GM18867 (cell line): ENCODE measurements at regions not wholly inside any gene's neighbourhood (a gene's known extent, or its start where the extent isn't known, plus 50 kb on each side); places are given as distances from the start of the nearest gene placed in this dataset.
"Not testable (repeated sequence)": the region's sequence is repeated elsewhere in the genome, so short reads cannot be mapped to it uniquely, and the experiment has no call there.

Source experiments
- ATAC-seq: cut with Tn5 transposase; IDR thresholded peaks from one replicate; pipeline ENCODE4 v1.9.1; 2021; ENCODE audit warnings: mild to moderate bottlenecking, moderate library complexity; ENCODE audit not compliant: unreplicated experiment

DNA sequence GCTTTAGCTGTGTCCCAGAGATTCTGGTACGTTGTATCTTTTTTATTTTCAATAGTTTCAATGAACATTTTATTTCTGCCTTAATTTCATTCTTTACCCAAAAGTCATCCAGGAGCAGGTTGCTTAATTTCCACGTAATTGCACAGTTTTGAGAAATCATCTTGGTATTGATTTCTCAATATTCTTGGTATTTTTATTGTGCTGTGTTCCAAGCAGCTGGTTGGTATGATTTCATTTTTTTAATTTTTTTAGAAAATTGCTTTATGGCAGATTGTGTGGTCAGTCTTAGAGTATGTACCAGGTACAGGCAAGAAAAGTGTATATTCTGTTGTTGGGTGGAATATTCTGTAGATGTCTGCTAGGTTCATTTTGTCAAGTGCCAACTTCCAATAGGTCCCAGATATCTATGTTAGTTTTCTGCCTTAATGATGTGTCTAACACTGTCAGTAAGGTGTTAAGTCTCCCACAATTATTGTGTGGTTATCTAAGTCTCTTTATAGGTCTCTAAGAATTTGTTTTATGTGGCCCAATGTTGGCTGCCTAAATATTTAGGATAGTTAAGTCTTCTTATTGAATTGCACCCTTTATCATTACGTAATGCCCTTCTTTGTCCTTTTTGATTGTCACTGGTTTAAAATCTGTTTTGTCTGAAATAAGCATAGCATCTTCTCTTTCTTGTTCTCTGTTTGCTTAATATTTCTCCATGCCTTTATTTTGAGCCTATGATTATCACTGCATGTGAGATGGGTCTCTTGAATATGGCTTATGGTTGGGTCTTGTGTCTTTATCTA lies 366.9 kb upstream of the IRAK1BP1 start:
- ATAC-seq: no peak

DNA sequence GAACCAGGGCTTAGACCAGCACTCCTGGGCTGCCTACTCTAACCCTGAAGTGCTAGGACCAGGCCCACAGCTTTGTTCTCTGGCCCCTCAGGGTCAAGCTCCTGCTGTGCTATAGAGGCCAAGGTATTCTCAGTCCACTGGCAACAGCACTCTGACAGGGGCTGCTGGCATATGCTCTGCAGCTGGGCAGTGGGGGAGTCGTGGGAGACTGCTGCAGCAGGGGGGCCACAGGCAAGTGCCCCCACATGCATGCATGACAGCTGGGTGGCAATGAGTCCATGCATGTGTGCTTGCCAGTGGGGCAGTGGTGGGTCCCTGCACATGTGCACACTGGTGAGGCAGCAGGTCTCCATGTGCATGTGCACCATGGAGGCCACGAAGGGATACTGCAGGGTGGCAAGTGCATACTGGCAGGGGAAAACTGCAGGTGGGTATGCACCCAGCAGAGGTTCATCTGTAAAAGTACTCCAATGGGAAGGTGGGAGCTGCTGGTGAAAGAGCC lies 364.9 kb upstream of the IRAK1BP1 start:
- ATAC-seq: no peak

DNA sequence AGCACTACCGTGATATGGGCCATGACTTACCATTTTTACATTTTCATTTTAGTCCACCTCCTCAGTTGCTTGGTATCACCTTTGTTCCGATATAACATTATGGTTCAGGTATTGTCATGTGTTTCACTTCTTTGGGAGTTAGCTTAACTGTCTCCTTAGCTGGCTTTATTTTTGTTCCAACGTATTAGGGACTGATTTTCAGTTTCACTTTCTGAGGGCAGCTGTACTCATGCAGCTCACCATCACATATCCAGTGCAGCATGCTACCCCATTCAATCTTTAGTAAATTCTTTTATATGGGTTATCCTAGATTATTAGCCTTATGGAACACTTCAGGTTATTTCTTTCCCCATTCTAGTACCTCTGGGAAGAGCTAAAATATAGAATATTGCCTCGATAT lies 362.2 kb upstream of the IRAK1BP1 start:
- ATAC-seq: peak; percentile 84

DNA sequence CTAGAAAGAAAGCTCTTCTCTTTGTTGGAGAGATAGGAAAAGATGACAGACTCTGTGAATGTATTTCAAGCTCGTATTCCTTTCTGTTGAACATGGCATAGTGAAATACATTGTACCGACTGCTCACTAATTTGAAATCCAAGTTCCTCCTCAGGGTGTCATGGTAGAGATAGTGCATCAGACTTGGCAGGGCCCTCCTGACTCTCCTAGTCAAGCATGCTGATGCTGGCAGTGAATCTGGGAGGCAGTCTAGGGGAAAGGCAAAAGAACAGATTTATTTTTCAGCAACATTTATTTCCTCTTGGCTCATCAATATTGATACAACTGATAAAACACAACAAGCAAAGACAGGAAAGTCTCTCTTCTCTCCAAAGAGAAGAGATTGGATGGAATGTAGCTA lies 356.3 kb upstream of the IRAK1BP1 start:
- ATAC-seq: no peak

DNA sequence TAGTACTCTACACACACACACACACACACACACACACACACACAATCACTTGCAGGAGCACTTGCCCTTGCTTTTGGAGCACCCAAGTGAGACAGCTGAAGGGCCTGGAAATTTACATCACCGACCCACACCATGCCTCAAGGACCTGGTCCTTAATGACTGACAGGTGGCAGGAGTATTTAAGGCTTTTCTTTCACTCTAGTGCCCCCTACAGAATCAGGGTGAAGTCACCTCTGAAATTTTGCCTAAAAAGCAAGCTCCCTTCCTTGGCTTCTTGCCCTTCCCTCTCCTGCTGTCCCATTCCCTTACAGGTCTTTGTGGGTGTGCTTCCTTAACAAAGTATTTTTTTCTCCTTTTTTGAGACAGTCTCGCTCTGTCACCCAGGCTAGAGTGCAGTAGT lies 353.5 kb upstream of the IRAK1BP1 start:
- ATAC-seq: no peak

DNA sequence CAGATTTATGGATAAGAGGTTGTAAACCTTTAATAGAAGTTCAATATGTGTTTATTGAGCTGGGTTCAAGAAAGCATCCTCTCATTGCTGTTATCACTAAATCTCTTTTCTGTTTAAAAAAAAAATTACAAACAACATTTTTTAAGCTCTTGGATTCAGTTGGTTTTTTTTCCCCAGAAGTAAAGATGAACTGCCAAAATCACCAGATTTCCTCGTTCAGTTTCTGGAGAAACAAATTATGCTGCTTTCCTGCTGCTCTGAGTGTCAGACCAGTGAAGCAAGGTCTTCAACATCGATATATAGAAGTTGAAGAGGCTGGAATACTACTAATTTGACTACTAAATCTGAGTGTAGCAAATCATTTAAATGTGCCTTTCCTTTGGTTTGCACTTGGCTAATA lies 352.1 kb upstream of the IRAK1BP1 start:
- no peak for ATAC-seq

DNA sequence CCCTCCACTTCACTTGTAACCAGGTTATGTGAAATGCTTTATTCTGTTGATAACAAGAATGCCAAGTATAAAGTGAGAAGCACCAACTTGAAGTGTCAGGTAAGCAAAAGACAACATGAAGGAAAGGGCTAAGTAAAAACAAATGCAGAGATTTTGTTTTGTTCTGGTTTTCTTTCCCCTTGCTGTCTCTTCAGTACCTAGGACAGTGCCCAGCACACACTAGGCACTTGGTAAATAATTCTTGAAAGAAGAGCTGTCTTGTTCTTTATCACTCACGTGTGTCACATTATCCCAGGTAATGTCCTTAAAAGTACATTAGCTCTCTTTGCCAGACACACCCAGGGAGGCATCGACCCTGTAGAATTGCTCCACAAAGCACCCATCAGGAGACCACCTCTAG lies 350.0 kb upstream of the IRAK1BP1 start:
- no peak for ATAC-seq

DNA sequence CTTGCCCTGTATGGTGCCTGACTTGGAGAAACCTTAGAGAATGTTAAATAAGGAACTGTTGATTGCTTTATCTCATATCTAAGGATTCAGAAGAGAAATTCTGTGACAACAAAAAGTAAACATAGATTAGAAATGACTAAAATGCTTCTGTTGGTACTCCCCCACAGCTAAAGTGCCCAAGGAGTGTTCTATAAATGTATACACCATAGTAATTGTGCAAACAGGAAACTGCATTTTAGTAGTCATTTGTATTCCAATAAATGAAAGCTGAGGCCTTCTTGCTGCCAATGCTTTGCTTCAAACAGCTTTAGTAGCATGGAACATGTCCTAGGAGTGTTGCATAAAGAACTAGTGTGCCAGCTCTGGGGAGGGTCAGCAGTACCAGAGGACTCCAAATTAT lies 343.7 kb upstream of the IRAK1BP1 start:
- ATAC-seq: no peak

DNA sequence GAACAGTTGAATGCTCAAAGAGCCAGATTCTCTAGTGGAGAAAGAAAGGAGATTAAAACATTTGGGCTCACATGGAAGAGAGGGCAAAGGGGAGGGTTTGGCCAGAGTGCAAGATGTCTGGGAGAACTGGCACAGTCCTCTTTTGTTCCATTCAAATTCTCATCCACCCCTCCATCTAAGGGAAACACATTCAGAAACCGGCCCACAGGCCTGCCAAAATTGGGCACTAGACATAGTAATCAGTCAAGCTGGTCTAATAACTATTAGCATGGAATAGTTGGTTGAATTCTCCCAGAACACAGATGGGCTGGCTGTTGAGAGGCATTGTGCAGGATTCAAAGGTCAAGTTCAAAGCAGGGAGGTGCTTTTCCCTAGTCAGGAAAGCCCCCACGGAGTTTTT lies 341.4 kb upstream of the IRAK1BP1 start:
- ATAC-seq: no peak

DNA sequence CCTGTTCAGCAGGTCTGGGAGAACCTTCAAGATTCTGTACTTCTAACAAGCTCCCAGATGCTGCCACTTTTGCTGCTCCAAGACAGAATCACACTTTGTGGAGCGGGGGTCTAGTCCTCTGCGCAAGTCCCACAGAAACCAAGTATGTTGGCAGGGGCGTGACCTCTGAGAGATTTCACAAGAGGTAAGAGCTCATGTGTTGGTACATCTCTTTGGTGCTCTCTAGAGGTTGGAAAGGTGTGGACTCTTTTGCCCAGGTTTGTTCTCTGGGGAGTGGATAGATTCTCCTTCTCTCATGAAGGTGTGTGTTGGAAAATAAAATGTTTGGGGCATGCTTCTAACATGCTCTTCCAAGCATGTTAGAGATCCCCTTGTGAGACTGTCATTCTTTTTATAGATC lies 340.9 kb upstream of the IRAK1BP1 start:
- ATAC-seq: no peak

DNA sequence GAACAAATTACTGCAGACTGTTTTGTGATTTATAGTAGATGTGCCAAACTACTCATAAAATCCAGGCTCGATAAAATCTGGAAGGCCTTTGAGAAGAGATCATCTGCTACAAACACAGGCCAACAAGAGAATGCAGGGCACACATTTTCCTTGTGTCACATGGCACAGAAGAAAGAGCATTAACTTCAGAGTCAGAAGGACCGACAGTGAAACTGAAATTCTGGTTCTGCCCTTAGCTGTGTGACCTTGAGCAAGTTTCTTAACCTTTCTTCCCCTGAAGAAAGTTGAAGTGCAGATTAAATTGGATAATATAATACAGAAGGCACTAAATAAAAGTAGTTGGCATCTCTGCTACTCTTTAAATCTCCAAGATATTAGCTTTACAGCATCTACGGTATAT lies 338.4 kb upstream of the IRAK1BP1 start:
- no peak for ATAC-seq

DNA sequence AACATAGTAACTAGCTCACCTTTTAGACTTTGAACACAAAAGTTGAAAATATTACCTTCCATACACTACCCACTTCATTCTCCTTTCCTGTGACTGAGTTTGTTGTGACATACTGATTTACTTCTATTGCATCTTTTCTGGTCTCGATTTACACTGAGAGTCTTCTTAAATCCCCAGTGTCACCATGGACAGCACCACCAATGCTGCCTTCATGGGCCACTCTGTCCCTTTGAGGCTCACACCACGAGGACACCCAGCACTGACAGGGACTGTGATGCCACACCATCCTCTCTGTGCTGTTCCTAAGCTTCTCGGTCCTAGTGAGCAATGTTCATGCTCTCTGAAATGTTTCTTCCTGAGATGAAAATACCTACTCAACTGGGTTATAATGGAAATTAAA lies 337.1 kb upstream of the IRAK1BP1 start:
- no peak for ATAC-seq

DNA sequence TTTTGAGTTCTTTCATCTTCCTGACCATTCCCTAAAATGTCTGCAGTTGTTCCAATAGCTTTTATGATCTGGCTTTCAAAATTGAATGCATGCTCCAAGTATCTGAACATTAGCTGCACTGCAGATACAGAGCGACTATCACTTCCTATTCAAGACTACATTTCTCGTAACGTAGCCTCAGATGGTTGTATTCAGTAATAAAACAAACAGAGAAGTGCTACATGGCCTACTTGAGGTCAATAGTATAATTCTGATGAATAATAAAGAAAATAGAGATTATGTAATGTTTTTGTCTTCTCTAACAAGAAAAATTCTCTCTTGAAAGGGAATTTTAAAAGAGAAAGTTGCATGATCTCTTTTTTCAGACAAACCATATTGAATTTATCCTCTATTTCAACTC lies 333.9 kb upstream of the IRAK1BP1 start:
- no peak for ATAC-seq

DNA sequence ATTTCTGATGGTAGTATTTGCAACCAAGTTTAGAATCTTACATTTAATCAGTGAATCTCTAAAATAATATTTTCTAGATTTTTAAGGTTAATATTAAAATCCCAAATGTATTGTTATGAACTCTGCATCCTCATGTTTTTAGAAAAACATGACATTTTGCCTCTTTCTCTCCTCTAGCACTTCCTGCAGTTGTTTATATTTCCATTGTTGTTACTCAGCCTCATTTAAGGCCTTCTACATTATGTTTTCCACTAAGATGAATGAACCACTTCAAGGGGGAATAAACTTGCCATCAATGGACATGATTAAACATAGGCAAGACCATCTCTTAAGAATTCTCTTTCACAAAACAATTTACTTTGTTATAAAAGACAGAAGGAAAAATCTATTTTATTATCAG lies 333.5 kb upstream of the IRAK1BP1 start:
- ATAC-seq: no peak

DNA sequence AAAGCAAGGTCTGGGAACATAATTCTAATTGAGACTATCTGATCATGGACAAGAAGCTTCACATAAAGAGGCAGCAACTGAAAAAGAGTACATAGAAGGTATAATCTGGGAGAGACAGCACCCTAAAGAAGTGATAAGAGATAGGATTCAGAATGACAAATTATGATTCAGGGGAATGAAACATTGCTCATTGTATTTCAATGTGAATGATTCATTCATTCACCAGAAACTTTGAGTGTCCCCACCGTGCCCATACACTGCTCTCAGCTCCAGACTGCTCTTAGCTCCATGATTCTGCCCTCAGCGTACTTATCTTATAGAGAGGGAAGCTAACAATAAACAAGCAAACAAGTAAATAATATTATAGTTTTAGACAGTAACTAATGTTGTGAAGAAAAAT lies 329.3 kb upstream of the IRAK1BP1 start:
- ATAC-seq: no peak

DNA sequence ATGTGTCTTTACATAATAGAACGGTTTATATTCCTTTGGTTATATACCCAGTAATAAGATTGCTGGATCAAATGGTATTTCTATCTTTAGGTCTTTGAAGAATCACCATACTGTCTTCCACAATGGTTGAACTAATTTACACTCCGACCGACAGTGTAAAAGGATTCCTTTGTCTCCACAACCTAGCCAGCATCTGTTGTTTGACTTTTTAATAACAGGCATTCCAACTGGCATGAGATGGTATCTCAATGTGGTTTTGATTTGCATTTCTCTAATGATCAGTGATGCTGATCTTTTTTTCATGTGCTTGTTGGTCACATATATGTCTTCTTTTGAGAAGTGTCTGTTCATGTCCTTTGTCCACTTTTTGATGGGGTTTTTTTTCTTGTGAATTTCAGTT lies 319.7 kb upstream of the IRAK1BP1 start:
- not testable (repeated sequence) for ATAC-seq

DNA sequence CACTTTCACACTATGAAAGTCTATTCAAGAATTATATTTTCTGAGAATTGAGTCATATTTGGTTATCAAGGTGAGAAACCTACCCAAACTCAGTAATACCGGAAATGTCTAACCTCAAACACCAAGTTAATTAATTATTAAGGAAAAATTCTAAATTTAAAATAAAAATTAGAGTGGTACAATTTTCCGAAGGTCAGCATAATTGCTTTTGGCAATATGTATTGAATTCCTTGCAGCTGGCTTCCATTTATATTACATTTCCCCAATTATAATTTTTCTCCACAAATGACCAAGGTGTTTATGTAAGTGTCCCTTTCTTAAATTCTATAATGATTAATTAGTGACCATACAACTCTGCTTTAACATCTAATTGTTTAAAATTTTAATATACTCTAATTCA lies 316.0 kb upstream of the IRAK1BP1 start:
- ATAC-seq: no peak

DNA sequence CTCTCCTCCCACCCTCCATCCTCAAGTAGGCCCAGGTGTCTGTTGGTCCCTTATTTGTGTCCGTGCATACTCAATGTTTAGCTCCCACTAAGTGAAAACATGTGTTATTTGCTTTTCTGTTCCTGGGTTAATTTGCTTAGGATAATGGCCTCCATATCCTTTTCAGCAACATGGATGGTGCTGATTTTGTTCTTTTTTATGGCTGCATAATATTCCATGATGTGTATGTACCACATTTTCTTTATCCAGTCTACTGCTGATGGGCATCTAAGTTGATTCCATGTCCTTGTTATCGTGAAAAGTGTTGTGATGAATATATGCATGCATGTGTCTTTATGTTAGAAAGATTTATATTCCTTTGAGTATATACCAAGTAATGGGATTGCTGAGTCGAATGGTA lies 314.9 kb upstream of the IRAK1BP1 start:
- no peak for ATAC-seq

DNA sequence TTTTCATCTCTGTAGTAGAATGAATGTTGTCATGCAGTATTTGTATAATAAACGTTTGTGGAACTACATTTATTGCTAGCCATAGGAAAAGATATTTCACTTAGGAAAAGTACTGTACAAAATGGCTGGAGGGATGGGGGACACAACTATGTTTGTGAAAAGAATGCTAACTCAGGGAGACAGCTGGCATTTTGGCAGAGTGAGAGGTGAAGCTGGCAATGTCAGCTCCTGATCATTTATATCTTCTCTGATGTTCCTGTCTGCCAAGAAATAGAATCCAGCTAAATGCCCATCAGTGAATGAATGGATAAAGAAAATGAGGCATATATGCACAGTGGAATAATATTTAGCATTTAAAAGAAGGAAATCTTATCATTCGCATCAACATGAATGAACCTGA lies 313.0 kb upstream of the IRAK1BP1 start:
- ATAC-seq: no peak

DNA sequence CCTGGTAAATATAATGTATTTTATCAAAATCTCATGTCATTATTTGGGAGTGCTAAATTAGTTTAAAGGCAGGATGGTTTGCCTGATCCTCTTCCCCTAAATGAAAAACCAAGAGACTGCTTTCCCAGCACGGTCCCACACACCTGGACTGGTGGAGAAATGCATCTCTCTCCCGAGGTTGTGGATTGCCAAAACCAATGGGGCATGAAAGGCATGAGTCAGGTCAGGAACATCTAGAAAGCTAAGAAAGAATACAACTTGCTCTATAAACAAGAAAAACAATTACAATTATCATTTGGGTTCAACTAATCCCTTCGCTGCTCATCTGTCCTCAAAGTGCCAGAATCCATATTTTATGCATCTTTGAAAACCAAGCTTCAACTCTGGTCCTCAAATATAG lies 308.3 kb upstream of the IRAK1BP1 start:
- no peak for ATAC-seq

DNA sequence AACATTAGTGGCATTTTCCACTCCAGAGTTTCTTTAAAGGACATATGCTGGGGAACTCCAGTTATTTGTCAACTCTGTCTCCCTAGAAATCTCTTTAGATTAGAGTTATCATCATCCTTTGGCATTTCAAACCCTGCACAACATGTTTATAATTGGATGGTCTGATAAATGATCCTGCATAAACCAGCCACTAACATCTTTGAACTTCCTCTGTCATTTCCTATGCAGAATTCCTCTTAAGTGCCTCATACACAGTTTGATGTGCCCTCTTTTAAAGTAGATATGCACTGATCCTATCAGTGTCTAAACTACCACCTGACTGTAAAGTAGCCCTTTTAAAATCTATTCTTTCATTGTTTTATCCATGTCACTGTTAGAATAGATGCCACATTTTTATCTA lies 306.3 kb upstream of the IRAK1BP1 start:
- ATAC-seq: no peak

DNA sequence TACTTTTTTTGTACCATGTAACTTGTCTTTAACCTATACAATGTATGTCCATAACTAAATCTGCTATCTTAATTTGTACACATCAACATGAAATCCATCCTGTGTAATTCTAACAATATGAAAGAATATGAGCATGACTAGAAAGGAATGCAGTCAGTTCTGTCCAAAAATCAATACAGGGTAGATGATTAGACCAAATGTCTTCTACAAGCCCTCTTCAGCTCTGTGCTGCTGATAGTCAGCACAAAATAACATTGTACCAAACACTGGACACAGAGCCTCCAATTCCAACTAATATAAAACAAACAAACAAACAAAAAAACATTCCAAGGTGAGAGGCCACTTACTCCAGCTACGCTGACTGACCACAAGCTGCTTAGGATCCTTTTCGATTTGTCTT lies 301.4 kb upstream of the IRAK1BP1 start:
- no peak for ATAC-seq

DNA sequence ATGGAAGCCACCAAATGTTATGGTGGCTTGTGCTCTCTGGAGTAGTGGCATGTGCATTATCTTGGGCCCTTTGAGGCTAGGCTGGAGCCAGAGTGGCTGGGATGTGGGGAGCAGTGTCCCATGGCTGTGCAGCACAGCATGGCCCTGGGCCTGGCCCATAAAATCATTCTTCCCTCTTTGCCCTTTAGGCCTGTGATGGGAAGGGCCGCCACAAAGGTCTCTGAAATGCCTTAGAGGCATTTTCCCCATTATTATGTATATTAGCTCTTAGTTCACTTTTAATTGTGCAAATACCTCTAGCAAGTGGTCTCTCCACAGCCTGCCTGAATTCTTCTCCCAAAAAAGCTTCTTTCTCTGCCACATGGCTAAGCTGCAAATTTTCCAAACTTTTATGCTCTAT lies 297.3 kb upstream of the IRAK1BP1 start:
- no peak for ATAC-seq
